Inflammatory macrophage treated with lipopolysaccharide for 4 hours (primary cell): ENCODE measurements at regions not wholly inside any gene's neighbourhood (a gene's known extent, or its start where the extent isn't known, plus 50 kb on each side); places are given as distances from the start of the nearest gene placed in this dataset.
"Not testable (repeated sequence)": the region's sequence is repeated elsewhere in the genome, so short reads cannot be mapped to it uniquely, and the experiment has no call there.

Experiments
- DNase-seq: peaks from one replicate; pipeline ENCODE4 v3.0.0-alpha.2; 2020

GRCh38 chr13:61546413-61546812 is 130.8 kb upstream of the PCDH20 start:
- DNase-seq, result no peak

GRCh38 chr13:61536433-61536832 is 120.8 kb upstream of the PCDH20 start:
- no peak for DNase-seq

GRCh38 chr13:61531383-61532065 is 115.9 kb upstream of the PCDH20 start:
- DNase-seq, result peak; percentile 85

GRCh38 chr13:61519214-61519613 is 103.6 kb upstream of the PCDH20 start:
- DNase-seq, result not testable (repeated sequence)

GRCh38 chr13:61508936-61509335 is 93.3 kb upstream of the PCDH20 start:
- DNase-seq, result no peak

GRCh38 chr13:61500176-61500575 is 84.5 kb upstream of the PCDH20 start:
- no peak for DNase-seq

- no peak for DNase-seq
Measured at GRCh38 chr13:61495648-61496047, 80.0 kb upstream of the PCDH20 start.

GRCh38 chr13:61493556-61493955 is 77.9 kb upstream of the PCDH20 start:
- not testable (repeated sequence) for DNase-seq

- no peak for DNase-seq
Measured at GRCh38 chr13:61486496-61486895, 70.8 kb upstream of the PCDH20 start.

GRCh38 chr13:61485128-61485765 is 69.6 kb upstream of the PCDH20 start:
- no peak for DNase-seq

GRCh38 chr13:61477619-61478018 is 62.0 kb upstream of the PCDH20 start:
- DNase-seq, result no peak

- no peak for DNase-seq
Measured at GRCh38 chr13:61470786-61471185, 55.1 kb upstream of the PCDH20 start.

- no peak for DNase-seq
Measured at GRCh38 chr13:61466280-61466679, 50.6 kb upstream of the PCDH20 start.
